ENCODE measurements at regions not wholly inside any gene's neighbourhood (a gene's known extent, or its start where the extent isn't known, plus 50 kb on each side); places are given as distances from the start of the nearest gene placed in this dataset.
"Not testable (repeated sequence)": the region's sequence is repeated elsewhere in the genome, so short reads cannot be mapped to it uniquely, and the experiment has no call there.

DNA sequence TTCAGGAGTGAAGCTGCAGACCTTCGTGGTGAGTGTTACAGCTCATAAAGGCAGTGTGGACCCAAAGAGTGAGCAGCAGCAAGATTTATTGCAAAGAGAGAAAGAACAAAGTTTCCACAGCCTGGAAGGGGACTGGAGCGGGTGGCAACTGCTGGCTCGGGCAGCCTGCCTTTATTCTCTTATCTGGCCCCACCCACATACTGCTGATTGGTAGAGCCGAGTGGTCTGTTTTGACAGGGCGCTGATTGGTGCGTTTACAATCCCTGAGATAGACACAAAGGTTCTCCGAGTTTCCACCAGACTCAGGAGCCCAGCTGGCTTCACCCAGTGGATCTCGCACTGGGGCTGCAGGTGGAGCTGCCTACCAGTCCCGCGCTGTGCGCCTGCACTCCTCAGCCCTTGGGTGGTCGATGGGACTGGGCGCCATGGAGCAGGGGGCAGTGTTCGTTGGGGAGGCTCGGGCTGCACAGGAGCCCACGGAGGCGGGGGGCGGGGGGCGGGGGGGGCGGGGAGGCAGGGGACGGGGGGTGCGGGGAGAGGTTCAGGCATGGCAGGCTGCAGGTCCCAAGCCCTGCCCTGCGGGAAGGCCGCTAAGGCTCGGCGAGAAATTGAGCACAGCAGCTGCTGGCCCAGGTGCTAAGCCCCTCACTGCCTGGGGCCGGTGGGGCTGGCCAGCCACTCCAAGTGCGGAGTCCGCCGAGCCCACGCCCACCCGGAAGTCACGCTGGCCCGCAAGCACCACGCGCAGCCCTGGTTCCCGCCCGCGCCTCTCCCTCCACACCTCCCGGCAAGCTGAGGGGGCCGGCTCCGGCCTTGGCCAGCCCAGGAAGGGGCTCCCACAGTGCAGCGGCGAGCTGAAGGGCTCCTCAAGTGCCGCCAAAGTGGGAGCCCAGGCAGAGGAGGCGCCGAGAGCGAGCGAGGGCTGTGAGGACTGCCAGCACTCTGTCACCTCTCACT is 59.9 kb upstream of the EN2 start:
- not testable (repeated sequence) for DNase-seq

DNA sequence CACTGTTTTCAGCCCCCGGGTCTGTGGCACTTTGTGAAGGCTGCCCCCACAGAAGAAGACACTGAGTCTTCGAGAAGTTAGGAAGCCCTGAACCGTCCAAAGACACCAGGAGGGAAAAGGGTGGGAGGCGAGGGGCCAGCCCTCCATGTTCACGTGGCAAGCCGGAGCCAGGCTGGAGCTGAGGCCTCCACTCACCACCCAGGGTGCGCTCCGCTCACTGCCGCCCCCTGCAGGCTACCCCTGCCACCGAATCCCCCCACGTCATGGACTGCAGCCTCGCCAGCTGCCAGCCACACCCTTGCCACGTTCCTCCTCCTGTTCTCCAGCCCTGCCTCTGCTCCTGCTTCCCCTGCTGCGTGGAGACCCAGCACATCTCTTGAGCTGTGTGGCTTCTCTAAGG is 59.0 kb upstream of the EN2 start:
- no peak for DNase-seq

DNA sequence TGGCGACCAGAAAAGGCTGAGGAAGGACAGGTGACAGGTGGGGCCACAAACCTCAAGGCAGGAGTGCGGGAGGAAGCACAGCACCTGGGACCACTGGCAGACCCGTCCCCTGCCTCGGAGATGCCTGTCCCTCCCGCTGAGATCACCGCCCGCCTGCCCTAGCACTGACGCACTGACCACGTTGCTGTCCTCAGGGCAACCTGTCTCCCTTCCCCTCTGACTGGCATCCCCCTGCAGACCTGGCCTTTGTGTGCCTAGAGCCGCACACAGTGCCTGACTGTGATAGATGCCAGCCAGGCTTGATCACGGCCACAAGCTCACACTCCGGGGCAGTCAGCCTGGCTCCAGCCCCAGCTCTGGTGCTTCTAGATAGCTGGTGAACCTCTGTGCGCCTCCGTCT is 58.4 kb upstream of the EN2 start:
- DNase-seq = no peak

DNA sequence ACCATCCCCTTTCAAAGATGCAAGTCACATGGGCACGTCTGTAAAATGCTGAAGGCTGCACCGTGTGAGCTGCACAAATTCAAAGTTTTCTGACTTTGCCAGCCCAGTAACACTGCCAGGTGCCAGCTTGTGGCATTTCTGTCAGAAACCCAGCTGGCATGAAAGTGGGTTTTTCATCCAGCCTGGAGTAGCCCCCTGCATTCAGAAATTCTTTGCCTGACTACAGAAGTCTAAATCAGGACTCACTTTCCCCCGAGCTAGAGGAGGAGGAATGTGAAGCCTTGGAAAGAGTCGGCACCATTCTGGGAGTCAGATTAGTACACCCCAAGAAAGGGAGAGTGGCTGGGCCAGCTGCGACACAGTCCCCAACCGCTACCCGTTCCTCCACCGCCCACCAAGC is 56.7 kb upstream of the EN2 start:
- no peak for DNase-seq

DNA sequence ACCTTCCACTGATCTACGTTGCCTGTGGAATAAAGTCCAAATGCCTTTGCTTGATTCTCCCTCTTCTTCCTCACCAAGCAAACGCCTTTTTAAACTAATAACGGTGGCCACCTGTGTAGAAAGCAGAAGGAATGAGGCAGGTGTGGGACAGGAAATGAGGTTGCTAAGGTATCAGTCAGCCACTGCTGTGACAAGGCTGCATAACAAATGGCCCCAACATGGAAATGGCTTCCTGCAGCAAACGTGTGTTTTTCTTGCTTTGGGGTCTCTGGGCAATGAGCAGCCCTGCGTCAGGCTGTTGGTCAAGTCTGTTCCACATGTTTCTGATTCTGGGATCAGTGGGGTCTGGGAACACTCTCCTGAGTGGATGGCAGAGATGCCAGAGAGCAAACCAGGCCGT is 56.0 kb upstream of the EN2 start:
- no peak for DNase-seq

DNA sequence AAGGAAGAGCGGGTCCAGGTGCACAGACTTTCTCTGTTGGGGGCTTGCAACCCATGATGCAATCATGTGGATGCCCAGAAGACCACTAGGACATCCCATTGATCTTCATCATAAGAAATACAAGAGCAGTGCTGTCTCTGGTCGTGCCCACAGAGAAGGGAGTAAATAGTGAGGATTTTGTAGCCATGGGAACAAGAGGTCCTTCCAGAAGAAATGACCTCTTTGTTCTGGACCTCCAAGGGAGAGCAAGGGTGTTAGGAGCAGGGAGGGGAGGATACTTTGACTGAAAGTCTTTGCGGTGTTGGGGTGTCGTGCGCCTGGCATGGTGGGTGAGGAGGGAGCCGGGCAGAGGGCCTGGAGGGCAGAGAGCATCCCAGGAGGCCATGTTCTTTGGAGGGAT is 55.0 kb upstream of the EN2 start:
- DNase-seq = no peak

DNA sequence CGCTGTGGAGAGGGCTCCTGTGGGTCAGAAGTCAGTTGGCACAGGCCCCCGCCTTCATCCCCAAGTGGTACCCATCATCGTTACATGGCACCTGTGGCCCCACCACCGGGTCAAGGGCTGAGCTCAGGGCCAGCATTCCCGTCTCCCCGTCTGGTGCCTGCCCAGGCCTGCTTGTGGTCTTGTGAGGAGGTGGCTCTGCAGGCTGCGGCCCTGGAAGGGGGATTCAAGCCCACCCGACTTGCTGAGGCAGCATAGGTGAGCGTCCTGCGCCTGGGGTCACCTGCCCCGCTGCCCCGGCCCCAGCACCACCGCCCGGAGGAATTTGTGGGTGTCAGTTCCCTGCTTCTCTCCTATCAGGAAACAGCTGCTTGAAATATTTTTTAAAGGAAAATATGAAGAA is 53.0 kb upstream of the EN2 start:
- no peak for DNase-seq

DNA sequence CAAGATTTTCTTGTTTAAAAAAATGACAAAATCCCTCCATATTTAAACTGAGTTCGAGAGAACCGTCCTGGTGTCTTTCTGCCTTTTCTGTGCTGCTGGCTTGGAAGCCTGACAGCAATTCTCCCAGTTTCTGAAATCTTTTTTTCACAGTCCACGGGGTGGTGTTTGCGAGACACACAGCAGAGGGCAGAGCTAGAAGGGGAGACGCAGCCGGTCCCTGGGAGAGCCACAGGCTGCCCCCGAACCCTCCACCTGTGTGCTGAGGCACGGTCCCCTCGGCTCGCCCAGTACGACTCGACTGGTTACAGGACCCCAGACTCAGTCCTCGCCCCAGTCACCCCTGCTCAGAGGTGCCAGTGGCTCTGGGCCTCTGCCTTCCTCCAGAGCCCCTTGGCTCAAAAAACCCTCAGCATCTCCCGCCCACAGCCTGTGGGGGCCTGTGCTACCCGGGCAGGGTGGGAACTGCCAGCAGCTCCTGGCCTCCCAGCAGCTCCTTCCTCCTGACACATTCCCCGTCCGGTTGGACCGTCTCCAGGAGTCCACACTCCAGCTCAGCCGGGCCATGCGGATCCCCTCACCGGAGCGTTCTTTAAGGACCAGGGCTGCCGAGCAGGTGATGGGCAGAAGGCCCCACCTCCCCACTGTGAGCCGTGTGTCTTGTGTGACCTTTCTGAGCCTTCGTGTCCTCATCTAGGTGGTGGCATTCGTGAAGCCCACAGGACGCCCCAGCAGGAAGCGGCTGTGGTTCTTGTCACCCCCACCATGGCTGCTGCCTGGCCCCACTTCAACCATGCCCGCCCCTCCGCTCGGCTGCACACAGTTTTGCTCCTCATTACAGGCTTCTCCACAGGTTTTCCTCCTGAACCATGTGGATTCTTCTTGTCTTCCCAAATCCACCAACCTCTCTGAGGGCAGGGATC is 52.3 kb upstream of the EN2 start:
- DNase-seq = no peak

DNA sequence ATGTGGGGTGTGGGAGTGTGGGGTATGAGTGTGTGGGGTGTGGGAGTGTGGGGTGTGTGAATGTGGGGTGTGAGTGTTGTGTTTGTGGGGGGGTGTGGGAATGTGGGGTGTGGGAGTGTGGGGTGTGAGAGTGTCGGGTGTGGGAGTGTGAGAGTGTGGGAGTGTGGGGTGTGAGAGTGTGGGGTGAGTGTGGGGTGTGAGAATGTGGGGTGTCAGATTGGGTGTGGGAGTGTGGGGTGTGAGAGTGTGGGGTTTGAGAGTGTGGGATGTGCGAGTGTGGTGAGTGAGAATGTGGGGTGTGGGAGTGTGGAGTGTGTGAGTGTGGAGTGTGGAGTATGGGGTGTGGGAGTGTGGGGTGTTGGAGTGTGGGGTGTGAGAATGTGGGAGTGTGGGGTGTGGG is 50.1 kb upstream of the EN2 start:
- no peak for DNase-seq

Data from hematopoietic multipotent progenitor cell treated with erythropoietin and hydrocortisone succinate and interleukin-3 and kit ligand, for 8 days (in vitro differentiated cells).